GM20000 (cell line): ENCODE measurements at regions not wholly inside any gene's neighbourhood (a gene's known extent, or its start where the extent isn't known, plus 50 kb on each side); places are given as distances from the start of the nearest gene placed in this dataset.

Experiments used
- DNase-seq: peaks from one replicate; pipeline ENCODE4 v3.0.0; 2012; ENCODE audit warnings: low spot score
- TF ChIP-seq, protein P1 (sequence below): IDR thresholded peaks from 2 replicates; pipeline ENCODE4 v1.5.1; 2012; ENCODE audit warnings: mild to moderate bottlenecking, control low read depth; ENCODE audit errors: extremely low read depth, missing control alignments

DNA sequence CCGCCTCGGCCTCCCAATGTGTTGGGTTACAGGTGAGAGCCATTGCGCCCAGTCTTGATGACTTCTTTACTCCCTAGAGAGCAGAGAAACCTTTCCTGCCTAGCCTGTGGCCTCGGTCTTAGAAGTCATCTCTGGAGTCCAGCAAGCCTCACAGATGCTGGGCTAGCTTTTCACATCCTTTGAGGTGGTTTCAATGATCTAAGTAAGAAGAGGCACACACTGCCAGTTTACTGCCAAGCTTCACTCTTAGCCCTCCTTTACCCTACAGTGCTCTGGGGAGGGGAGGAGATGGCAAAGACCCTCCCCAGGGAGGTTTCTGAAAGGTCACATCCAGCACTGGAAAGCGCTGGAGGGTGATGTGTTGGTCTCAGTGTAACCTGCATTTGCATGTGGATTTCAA lies 304.8 kb downstream of the PCNX1 start:
- no peak for DNase-seq
- TF ChIP-seq, protein P1, sequence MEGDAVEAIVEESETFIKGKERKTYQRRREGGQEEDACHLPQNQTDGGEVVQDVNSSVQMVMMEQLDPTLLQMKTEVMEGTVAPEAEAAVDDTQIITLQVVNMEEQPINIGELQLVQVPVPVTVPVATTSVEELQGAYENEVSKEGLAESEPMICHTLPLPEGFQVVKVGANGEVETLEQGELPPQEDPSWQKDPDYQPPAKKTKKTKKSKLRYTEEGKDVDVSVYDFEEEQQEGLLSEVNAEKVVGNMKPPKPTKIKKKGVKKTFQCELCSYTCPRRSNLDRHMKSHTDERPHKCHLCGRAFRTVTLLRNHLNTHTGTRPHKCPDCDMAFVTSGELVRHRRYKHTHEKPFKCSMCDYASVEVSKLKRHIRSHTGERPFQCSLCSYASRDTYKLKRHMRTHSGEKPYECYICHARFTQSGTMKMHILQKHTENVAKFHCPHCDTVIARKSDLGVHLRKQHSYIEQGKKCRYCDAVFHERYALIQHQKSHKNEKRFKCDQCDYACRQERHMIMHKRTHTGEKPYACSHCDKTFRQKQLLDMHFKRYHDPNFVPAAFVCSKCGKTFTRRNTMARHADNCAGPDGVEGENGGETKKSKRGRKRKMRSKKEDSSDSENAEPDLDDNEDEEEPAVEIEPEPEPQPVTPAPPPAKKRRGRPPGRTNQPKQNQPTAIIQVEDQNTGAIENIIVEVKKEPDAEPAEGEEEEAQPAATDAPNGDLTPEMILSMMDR = no peak

DNA sequence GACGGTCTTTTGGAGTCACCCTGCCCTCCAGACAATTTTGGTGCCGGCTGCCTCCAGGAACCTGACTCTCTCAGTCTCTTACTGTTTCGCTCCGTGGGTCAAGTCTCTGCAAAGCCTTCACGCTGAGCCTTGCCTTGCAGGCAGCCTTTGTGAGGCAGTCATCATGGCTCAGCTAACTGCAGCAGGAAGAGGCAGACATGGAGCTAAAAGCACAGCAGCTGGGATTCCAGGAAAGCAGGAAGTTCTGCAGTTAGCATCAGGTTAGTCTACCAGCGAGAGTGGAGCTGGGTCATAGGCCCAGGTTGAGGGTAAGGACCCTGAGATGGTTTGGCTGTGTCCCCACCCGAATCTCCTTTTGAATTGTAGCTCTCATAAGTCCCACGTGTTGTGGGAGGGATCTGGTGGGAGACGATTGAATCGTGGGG lies 305.4 kb downstream of the PCNX1 start:
- TF ChIP-seq, protein P1 = no peak
- DNase-seq = no peak

DNA sequence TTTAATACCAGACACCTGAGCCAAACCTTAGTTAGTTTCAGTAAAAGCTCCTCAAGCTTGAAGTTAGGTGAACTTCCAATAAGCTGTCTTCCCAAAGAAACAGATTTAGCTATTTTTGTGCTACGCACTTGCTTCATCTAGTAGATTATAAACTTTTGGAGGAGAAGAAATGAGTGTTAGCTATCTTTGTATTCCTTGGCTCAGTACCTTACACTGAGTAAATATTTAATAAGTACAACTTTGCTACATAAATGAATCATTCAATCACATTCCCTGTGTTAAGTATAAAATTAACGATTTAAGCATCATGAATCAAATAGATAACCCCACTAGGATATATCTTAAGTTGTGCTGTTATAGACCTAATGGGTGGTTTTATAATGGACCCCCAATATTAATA lies 307.0 kb downstream of the PCNX1 start:
- TF ChIP-seq, protein P1 = no peak
- no peak for DNase-seq

DNA sequence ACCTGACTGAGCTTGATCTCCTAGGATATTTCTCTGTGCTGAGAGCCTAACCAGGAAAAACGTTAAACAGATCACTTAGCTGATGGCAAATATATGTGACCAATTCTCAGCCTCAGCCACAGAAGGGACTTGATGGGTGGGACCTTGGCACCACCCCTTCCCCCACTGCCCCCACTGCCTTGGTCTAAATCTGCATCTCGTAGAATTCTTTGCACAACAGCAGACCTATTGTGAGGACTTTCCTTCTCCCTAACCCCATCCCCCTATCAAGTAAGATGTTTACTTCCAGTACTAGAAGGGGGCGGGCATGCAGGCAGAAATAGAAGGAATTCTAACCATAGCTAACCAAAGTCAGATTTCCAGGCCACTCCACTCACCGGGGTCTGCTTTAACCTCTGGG lies 313.2 kb downstream of the PCNX1 start:
- TF ChIP-seq, protein P1 = no peak
- DNase-seq = no peak

DNA sequence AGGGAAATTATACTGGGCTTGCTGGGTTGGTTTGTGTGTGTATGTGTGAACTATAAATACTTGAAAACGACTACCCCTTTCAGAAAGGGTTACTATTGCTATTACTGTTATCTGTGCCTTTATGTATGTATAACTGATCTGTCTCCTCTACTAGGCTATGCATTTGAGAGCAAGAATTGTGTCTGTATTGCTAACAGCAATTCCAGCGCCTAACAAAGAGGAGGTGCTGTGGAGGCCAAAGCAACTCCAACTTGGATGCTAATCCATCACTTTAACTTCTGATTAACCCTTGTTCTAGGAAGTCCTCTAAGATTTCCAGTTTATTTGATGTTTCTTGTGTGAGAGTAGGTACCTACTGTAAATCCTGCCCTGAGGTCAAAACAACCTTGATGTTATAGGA lies 313.9 kb downstream of the PCNX1 start:
- TF ChIP-seq, protein P1 = no peak
- no peak for DNase-seq

DNA sequence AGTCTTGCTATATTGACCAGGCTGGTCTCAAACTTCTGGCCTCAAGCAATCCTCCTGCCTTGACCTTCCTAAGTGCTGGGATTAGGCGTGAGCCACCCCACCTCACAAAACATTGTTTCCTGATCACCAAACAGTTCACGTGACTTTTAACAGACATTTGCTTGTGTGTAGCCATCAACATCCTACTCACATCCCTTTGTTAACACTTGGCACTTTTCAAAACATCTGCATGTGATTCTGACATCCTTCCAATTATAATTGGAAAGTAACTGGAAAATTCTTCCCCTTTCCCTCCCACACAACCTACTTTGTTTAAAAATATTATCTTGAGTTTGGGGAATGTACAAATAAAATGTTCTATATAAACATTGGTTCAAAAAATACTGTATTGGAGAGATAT lies 317.9 kb downstream of the PCNX1 start:
- DNase-seq = no peak

DNA sequence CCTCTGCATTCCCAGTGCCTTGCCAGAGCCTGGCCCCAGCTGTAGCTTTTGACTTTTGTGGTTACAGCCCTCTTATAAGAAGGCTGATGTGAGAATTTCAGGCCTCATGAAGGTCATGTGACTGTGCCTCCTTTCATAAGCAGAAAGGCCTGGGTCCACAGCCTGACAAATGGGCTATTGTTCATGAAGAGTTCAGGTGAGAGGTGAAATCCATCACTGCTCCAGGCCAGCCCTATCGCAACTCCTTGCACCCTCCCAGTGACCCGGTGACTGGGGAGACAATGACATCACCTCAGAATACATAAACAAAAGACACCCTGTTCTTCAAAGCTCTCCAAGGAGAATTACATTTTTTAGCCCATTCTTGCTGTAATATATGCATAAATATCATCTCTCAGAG lies 321.5 kb downstream of the PCNX1 start:
- TF ChIP-seq, protein P1 = no peak
- DNase-seq = no peak

More for the DNA sequence above, 317.9 kb downstream of the PCNX1 start:
- TF ChIP-seq, protein P1 = no peak
